GM21360 (cell line): ENCODE measurements at regions not wholly inside any gene's neighbourhood (a gene's known extent, or its start where the extent isn't known, plus 50 kb on each side); places are given as distances from the start of the nearest gene placed in this dataset.
"Not testable (repeated sequence)": the region's sequence is repeated elsewhere in the genome, so short reads cannot be mapped to it uniquely, and the experiment has no call there.

Experiments
- ATAC-seq: cut with Tn5 transposase; IDR thresholded peaks from one replicate; pipeline ENCODE4 v1.9.1; 2021; ENCODE audit warnings: mild to moderate bottlenecking, moderate library complexity; ENCODE audit not compliant: unreplicated experiment

- no peak for ATAC-seq
Observed at GRCh38 chr20:47865451-47865850, 80.2 kb upstream of the SULF2 start.

DNA sequence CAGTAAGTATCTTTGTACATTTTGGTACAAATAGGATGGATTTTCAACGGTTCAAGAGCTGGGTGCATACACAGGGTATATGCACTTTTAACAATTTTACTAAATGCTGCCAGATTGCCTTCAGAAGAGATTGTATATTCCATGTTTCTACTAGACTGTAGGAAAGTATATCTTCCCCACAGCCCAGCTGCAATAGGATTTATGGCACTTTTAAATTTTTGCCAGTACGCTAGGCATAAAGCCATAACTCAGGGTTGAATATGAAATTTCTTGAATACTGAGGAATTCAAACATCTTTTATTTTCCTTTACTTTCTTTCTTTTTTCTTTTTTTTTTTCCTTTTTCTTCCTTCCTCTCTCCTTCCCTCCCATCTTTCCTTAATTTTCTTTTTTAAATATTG, 78.7 kb upstream of the SULF2 start:
- no peak for ATAC-seq

GRCh38 chr20:47863315-47863965, 78.2 kb upstream of the SULF2 start:
- no peak for ATAC-seq

- ATAC-seq = no peak
Observed at GRCh38 chr20:47862574-47863240, 77.4 kb upstream of the SULF2 start.

DNA sequence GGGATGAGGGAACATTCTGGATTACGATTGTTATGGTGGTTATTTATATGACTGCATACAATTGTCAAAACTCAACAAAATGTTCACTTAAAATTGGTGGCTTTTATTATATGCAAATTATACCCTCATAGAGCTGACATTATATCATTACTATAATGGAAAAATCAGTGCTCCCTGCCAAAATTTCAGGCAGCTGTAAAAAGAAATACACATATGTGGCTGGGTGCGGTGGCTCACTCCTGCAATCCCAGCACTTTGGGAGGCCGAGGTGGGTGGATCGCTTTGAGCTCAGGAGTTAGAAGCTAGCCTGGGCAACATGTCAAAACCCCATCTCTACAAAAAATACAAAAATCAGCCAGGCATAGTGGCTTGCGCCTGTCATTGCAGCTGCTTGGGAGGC, 75.8 kb upstream of the SULF2 start:
- no peak for ATAC-seq

DNA sequence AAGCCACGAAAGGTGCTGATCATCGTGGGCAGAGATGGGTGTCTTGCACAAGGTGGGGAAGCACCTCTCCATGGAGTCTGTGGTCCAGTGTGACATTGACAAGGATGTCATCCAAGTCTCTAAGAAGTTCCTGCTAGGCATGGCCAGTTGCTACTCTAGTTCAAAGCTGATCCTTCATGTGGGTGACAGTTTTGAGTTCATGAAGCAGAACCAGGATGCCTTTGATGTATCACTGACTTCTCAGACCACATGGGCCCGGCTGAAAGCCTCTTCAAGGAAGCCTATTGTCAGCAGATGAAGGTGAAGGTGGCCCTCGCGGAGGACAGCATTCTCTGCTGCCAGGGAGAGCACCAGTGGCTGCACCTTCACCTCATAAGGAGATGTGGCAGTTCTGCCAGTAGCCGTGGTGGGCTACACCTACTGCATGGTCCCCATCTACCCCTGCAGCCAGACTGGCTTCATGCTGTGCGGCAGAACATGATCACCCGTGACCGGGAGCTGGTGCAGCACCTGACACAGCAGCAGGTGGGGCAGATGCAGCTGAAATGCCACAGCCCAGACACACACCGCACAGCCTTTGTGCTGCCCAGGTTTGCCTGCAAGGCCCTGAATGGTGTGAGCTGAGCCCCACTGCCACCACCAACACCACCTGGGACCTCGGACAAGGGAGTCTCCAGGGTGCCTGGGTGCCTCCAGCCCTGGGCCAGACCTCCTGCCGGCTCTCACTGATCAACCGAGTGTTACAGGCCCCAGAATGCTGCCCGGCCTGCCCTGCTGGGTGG, 75.0 kb upstream of the SULF2 start:
- ATAC-seq = no peak

GRCh38 chr20:47859278-47859677, 74.0 kb upstream of the SULF2 start:
- no peak for ATAC-seq

- ATAC-seq = no peak
Observed at GRCh38 chr20:47857569-47858464, 72.5 kb upstream of the SULF2 start.

DNA sequence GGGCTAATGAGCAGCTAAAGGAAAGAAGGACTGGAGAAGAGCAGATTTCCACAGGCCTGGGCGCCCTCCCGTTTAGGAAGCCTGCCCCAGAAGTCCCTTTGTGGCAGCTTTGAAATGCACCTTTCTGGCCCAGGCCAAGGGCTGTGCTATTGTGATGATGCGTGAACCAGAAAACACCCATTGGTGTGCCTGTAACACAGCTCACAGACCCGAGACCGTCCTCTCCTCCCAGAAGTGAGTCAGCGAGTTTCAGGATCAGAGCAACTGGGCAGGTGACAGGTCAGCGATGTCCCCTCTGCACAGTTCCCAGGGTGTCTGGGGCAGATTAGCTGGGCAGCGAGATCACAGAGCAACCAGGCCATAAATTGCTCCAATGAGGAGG, 71.9 kb upstream of the SULF2 start:
- ATAC-seq = no peak

- ATAC-seq = no peak
Observed at GRCh38 chr20:47855799-47856198, 70.5 kb upstream of the SULF2 start.

DNA sequence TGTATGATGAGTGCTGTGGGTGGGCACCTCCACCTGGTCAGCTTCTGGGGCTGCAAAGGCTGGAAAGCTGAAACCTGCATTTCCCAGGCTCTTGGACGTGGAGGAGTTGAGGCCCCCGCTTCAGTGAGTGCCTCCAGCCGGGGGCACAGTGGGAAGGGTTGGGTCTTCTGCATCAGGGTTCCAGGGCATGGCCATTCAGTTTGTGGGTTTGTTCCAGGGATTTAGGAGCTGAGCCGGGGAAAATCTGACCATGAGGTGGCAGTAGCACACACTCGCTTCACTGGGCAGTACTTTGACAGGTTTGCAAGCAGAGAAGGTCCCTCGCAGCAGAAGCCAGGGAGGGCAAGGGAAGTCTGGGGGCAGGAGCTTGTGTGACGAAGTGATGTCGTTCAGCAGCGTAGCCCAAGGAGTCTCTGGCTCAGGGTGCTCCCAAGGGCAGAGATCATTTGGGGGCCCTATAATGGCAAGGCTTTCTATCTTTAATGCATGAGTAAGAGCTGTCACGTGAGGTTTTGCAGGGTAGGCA, 69.5 kb upstream of the SULF2 start:
- no peak for ATAC-seq

DNA sequence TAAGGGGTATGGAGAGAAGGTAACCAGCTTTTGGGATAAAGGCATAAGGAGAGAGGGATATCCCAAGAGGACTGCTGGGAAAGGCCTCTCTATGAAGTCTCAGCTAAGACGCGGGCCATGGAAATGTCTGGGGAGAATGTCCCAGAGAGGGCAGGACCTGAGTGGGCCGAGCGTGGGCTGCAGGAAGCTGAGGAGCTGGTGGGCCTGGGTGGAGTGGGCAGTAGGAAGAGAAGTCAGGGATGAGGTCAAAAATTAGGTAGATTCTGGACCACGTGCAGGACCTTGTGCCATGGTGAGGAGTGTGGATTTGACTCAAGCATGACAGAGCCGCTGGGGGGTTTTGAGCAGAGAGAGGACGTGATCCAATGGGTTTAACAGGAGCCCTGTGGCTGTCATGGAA, 66.5 kb upstream of the SULF2 start:
- no peak for ATAC-seq

DNA sequence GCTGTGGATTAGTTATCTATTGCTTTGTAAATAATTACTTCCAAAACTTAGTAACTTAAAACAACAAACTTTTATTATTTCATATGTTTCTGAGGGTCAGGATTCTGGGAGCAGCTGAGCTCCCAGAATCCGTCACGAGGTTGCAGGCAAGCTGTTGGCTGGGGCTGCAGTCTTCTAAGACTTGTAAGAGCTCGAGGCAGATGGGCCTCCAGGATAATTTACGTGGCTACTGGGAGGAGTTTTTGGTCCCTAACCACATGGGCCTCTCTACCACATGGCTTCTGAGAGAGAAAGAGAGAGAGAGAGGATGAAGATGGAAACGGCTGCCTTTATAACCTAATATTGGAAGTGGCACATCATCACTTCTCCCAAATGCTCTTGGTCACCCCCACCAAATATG, 64.9 kb upstream of the SULF2 start:
- no peak for ATAC-seq

GRCh38 chr20:47849596-47849995, 64.3 kb upstream of the SULF2 start:
- no peak for ATAC-seq

- ATAC-seq = no peak
Observed at GRCh38 chr20:47849006-47849405, 63.7 kb upstream of the SULF2 start.

DNA sequence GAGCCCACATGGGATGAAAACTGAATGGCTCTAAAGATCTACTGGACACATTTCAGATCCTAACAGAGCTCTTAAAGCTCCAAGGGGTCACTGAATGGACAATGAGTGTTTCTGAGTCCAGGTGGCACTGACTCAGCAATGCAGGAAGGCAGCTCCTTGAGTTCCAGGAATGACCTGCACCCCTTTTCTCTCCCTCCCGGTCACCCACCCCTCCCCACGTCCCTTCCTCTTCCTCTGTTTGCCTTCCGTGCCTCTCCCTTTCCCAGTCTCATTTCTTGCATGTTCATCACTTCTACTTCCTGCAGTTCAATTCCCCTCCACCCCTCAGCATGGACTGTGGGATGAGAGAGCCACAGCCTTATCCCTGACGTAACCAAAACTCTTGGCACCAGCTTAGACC, 63.3 kb upstream of the SULF2 start:
- not testable (repeated sequence) for ATAC-seq

DNA sequence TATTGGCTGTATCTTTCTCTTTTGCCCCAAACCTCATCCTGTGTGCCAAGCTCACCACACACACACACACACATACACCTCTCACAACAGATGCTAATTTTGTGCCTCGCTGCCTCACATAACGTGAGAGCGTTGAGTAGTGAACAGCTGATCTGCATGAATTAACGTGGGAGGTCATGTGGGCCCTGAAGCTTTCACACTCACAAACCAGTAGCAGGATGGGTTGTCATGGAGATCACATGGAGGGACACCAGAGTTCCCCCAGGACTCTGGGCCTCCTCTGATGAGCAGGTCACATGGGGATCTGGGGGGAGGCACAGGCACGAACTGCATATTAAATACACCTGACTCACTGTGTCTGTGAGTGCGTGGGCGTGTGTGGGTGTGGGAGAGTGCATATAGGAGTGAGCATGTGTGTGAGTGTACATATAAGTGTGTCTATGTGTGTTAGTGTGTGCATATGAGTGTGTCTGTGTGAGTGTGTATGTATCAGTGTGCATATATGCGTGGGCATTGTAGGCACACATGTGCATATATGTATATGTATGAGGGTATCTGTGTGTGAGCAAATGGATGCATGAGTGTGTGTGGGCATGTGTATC, 62.7 kb upstream of the SULF2 start:
- ATAC-seq = no peak

- not testable (repeated sequence) for ATAC-seq
Observed at GRCh38 chr20:47847220-47847619, 61.9 kb upstream of the SULF2 start.

- ATAC-seq = not testable (repeated sequence)
Observed at GRCh38 chr20:47846651-47847050, 61.4 kb upstream of the SULF2 start.

DNA sequence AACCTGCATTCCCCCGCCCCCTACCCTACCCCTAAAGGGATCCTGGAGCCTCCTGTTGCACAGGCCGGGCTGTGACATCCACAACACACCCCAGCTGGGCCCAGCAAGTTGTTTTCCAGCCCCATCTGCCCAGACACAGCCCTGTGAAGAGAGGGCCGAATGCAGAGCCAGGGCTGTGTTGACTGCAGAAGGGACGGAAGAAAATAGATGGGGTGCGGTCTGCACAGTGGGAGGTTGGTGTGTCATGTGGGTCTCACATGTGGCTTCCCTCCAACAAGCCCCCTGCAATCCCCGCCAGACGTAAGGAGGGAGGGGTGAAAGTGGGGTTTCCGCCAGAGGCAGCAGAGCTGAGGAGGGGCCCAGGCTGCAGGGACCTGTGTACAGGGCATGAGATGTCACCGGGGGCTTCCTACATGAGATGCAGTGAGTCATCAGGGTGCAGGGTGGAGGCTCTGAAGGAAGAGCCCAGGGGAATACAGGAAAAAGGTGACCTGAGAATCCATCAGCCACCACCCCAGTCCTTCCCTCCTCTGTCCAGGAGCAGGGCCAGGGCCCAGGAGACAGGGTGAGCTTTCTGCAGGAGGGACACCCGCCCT, 60.2 kb upstream of the SULF2 start:
- not testable (repeated sequence) for ATAC-seq
